Globus pallidus (tissue), 1 donor: ENCODE measurements at regions not wholly inside any gene's neighbourhood (a gene's known extent, or its start where the extent isn't known, plus 50 kb on each side); places are given as distances from the start of the nearest gene placed in this dataset.
"Not testable (repeated sequence)": the region's sequence is repeated elsewhere in the genome, so short reads cannot be mapped to it uniquely, and the experiment has no call there.

Source experiments
- DNase-seq: peaks from one replicate; pipeline ENCODE4 v3.0.0-alpha.2; 2015; ENCODE audit warnings: low spot score

- no peak for DNase-seq
Observed at GRCh38 chr11:96447208-96448110, 57.6 kb downstream of the JRKL start.

- DNase-seq = no peak
Observed at GRCh38 chr11:96448225-96448624, 58.4 kb downstream of the JRKL start.

- no peak for DNase-seq
Observed at GRCh38 chr11:96456111-96456510, 66.3 kb downstream of the JRKL start.

GRCh38 chr11:96459751-96460150 is 69.9 kb downstream of the JRKL start:
- DNase-seq = no peak

- DNase-seq = no peak
Observed at GRCh38 chr11:96461871-96462270, 72.1 kb downstream of the JRKL start.

- DNase-seq = peak; percentile 81
Observed at GRCh38 chr11:96464700-96465307, 75.0 kb downstream of the JRKL start.

GRCh38 chr11:96465512-96465911 is 75.7 kb downstream of the JRKL start:
- peak; percentile 7 for DNase-seq

- DNase-seq = no peak
Observed at GRCh38 chr11:96466607-96467006, 76.8 kb downstream of the JRKL start.

- DNase-seq = no peak
Observed at GRCh38 chr11:96469776-96470175, 80.0 kb downstream of the JRKL start.

GRCh38 chr11:96470521-96470920 is 80.7 kb downstream of the JRKL start:
- no peak for DNase-seq

GRCh38 chr11:96472085-96472484 is 82.3 kb downstream of the JRKL start:
- no peak for DNase-seq

- DNase-seq = no peak
Observed at GRCh38 chr11:96474263-96474662, 84.5 kb downstream of the JRKL start.

- DNase-seq = no peak
Observed at GRCh38 chr11:96481204-96481603, 91.4 kb downstream of the JRKL start.

GRCh38 chr11:96481771-96482170 is 92.0 kb downstream of the JRKL start:
- no peak for DNase-seq

GRCh38 chr11:96482193-96482592 is 92.4 kb downstream of the JRKL start:
- DNase-seq = no peak

- DNase-seq = no peak
Observed at GRCh38 chr11:96483374-96483955, 93.7 kb downstream of the JRKL start.

GRCh38 chr11:96484361-96484760 is 94.5 kb downstream of the JRKL start:
- DNase-seq = no peak

GRCh38 chr11:96486890-96487611 is 97.2 kb downstream of the JRKL start:
- DNase-seq = no peak

GRCh38 chr11:96488911-96489310 is 99.1 kb downstream of the JRKL start:
- DNase-seq = not testable (repeated sequence)

- DNase-seq = no peak
Observed at GRCh38 chr11:96500440-96500839, 110.6 kb downstream of the JRKL start.

GRCh38 chr11:96506041-96506440 is 116.2 kb downstream of the JRKL start:
- no peak for DNase-seq

- no peak for DNase-seq
Observed at GRCh38 chr11:96506953-96507354, 117.1 kb downstream of the JRKL start.
